HEK293 (cell line): ENCODE measurements at regions not wholly inside any gene's neighbourhood (a gene's known extent, or its start where the extent isn't known, plus 50 kb on each side); places are given as distances from the start of the nearest gene placed in this dataset.
"Not testable (repeated sequence)": the region's sequence is repeated elsewhere in the genome, so short reads cannot be mapped to it uniquely, and the experiment has no call there.

Experiments
- CTCF ChIA-PET: fragments of 350-600 bp; formaldehyde crosslinking; extraction: SDS; loops from one replicate; lab custom pipeline; 2021; ENCODE audit warnings: antibody characterized with exemption; lab: Yijun Ruan, JAX
- POLR2A ChIA-PET: fragments of 300-600 bp; formaldehyde crosslinking; extraction: SDS; loops from one replicate; lab custom pipeline; 2020; ENCODE audit warnings: antibody characterized with exemption, inconsistent platforms; lab: Yijun Ruan, JAX
- H3K27ac ChIP-seq: fragments of 200-500 bp; sonication (Bioruptor generic); 2 replicates; pipeline ENCODE4 v1.5.1; 2014; ENCODE audit warnings: low read depth, low read length, control low read depth, inconsistent platforms; ENCODE audit errors: extremely low read depth
- H3K36me3 ChIP-seq, 2 experiments: fragments of 200-500 bp in 1 of 2; sonication (Bioruptor generic) in 1 of 2; 1 replicate in 1 of 2; 2 replicates in 1 of 2; pipeline ENCODE4 v1.5.1; 2014 to 2017; ENCODE audit warnings: inconsistent platforms in 2 of 2, low read length in 2 of 2; ENCODE audit not compliant: control insufficient read depth in 2 of 2, insufficient read depth in 1 of 2
- H3K4me1 ChIP-seq: fragments of 200-500 bp; sonication (Bioruptor generic); 2 replicates; pipeline ENCODE4 v1.5.1; 2014; ENCODE audit warnings: mild to moderate bottlenecking, low read length, inconsistent platforms; ENCODE audit not compliant: control insufficient read depth, insufficient read depth
- H3K4me3 ChIP-seq: 2 replicates; pipeline ENCODE4 v1.5.1; 2011; ENCODE audit warnings: low read depth, mild to moderate bottlenecking, control low read depth, low read length, moderate library complexity
- H3K9me3 ChIP-seq: fragments of 200-500 bp; sonication (Bioruptor generic); 2 replicates; pipeline ENCODE4 v1.5.1; 2014; ENCODE audit warnings: low read depth, low read length, inconsistent platforms; ENCODE audit not compliant: control insufficient read depth, insufficient read depth
- GLIS2 ChIP-seq: fragments of 450-650 bp; formaldehyde crosslinking; IDR thresholded peaks from 2 replicates; pipeline ENCODE4 v1.5.1; 2016; ENCODE audit warnings: missing biosample characterization, missing genetic modification characterization
- SP3 ChIP-seq: fragments of 450-650 bp; formaldehyde crosslinking; IDR thresholded peaks from 2 replicates; pipeline ENCODE4 v1.5.1; 2016; ENCODE audit warnings: missing biosample characterization, missing genetic modification characterization
- ZBTB48 ChIP-seq: fragments of 450-650 bp; formaldehyde crosslinking; IDR thresholded peaks from 2 replicates; pipeline ENCODE4 v1.5.1; 2016; ENCODE audit warnings: missing biosample characterization, missing genetic modification characterization
- ZNF146 ChIP-seq: fragments of 450-650 bp; formaldehyde crosslinking; IDR thresholded peaks from 2 replicates; pipeline ENCODE4 v1.5.1; 2016; ENCODE audit warnings: missing biosample characterization, missing genetic modification characterization
- ZNF2 ChIP-seq: fragments of 450-650 bp; formaldehyde crosslinking; IDR thresholded peaks from 2 replicates; pipeline ENCODE4 v1.5.1; 2016; ENCODE audit warnings: missing biosample characterization, missing genetic modification characterization
- ZNF23 ChIP-seq: fragments of 450-650 bp; formaldehyde crosslinking; IDR thresholded peaks from 2 replicates; pipeline ENCODE4 v1.5.1; 2016; ENCODE audit warnings: missing biosample characterization, missing genetic modification characterization, borderline replicate concordance
- ZNF311 ChIP-seq: fragments of 450-650 bp; formaldehyde crosslinking; IDR thresholded peaks from 2 replicates; pipeline ENCODE4 v1.5.1; 2017; ENCODE audit warnings: missing biosample characterization, missing genetic modification characterization, borderline replicate concordance
- ZNF341 ChIP-seq: fragments of 450-650 bp; formaldehyde crosslinking; IDR thresholded peaks from 2 replicates; pipeline ENCODE4; 2016; ENCODE audit warnings: low read depth, missing biosample characterization, missing genetic modification characterization
- ZNF518A ChIP-seq: fragments of 450-650 bp; formaldehyde crosslinking; conservative IDR thresholded peaks from 2 replicates; pipeline ENCODE4 v1.5.1; 2016; ENCODE audit warnings: low read depth, missing biosample characterization, missing genetic modification characterization
- ZNF555 ChIP-seq: fragments of 450-650 bp; formaldehyde crosslinking; conservative IDR thresholded peaks from 2 replicates; pipeline ENCODE4 v1.5.1; 2017; ENCODE audit warnings: missing biosample characterization, mild to moderate bottlenecking, missing genetic modification characterization, inconsistent platforms
- ZNF571 ChIP-seq: fragments of 450-650 bp; formaldehyde crosslinking; IDR thresholded peaks from 2 replicates; pipeline ENCODE4 v1.5.0; 2017; ENCODE audit warnings: missing biosample characterization, missing genetic modification characterization
- ZNF596 ChIP-seq: fragments of 450-650 bp; IDR thresholded peaks from 2 replicates; pipeline ENCODE4 v1.5.0; 2018; ENCODE audit warnings: missing biosample characterization, mild to moderate bottlenecking, missing genetic modification characterization, moderate library complexity
- ZNF623 ChIP-seq: fragments of 450-650 bp; formaldehyde crosslinking; IDR thresholded peaks from 2 replicates; pipeline ENCODE4 v1.5.1; 2016; ENCODE audit warnings: missing biosample characterization, missing genetic modification characterization
- ZNF785 ChIP-seq: fragments of 450-650 bp; formaldehyde crosslinking; IDR thresholded peaks from 2 replicates; pipeline ENCODE4 v1.5.1; 2016; ENCODE audit warnings: missing biosample characterization, missing genetic modification characterization
- TF ChIP-seq, protein P1 (sequence below): fragments of 450-650 bp; formaldehyde crosslinking; IDR thresholded peaks from 2 replicates; pipeline ENCODE4 v1.5.1; 2016; ENCODE audit warnings: missing biosample characterization, missing genetic modification characterization
- TF ChIP-seq, protein P2 (sequence below): fragments of 450-650 bp; formaldehyde crosslinking; IDR thresholded peaks from 2 replicates; pipeline ENCODE4 v1.5.1; 2016; ENCODE audit warnings: missing biosample characterization, missing genetic modification characterization
- TF ChIP-seq, protein P3 (sequence below): fragments of 450-650 bp; formaldehyde crosslinking; IDR thresholded peaks from 2 replicates; pipeline ENCODE4 v1.5.1; 2016; ENCODE audit warnings: missing biosample characterization, missing genetic modification characterization

GRCh38 chr1:70727886-70728489, 316.9 kb downstream of the CTH start:
- TF ChIP-seq ZNF571 (tag by site-specific recombination) (no peak), ZNF785 (tag by site-specific recombination) (no peak), ZNF341 (tag by site-specific recombination) (no peak), ZNF518A (no peak), ZNF623 (tag by site-specific recombination) (no peak), SP3 (tag by site-specific recombination) (no peak), ZNF23 (no peak), ZNF596 (tag by site-specific recombination) (no peak), ZNF555 (tag by site-specific recombination) (no peak), ZNF311 (tag by site-specific recombination) (no peak), ZBTB48 (tag by site-specific recombination) (no peak), GLIS2 (tag by site-specific recombination) (no peak), ZNF2 (tag by site-specific recombination) (no peak)
- TF ChIP-seq, protein P1, sequence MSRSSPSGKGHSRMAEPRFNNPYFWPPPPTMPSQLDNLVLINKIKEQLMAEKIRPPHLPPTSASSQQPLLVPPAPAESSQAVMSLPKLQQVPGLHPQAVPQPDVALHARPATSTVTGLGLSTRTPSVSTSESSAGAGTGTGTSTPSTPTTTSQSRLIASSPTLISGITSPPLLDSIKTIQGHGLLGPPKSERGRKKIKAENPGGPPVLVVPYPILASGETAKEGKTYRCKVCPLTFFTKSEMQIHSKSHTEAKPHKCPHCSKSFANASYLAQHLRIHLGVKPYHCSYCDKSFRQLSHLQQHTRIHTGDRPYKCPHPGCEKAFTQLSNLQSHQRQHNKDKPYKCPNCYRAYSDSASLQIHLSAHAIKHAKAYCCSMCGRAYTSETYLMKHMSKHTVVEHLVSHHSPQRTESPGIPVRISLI (tag by site-specific recombination) = no peak
- TF ChIP-seq, protein P2, sequence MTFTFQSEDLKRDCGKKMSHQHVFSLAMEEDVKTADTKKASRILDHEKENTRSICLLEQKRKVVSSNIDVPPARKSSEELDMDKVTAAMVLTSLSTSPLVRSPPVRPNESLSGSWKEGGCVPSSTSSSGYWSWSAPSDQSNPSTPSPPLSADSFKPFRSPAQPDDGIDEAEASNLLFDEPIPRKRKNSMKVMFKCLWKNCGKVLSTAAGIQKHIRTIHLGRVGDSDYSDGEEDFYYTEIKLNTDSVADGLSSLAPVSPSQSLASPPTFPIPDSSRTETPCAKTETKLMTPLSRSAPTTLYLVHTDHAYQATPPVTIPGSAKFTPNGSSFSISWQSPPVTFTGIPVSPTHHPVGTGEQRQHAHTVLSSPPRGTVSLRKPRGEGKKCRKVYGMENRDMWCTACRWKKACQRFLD = no peak
- TF ChIP-seq, protein P3, sequence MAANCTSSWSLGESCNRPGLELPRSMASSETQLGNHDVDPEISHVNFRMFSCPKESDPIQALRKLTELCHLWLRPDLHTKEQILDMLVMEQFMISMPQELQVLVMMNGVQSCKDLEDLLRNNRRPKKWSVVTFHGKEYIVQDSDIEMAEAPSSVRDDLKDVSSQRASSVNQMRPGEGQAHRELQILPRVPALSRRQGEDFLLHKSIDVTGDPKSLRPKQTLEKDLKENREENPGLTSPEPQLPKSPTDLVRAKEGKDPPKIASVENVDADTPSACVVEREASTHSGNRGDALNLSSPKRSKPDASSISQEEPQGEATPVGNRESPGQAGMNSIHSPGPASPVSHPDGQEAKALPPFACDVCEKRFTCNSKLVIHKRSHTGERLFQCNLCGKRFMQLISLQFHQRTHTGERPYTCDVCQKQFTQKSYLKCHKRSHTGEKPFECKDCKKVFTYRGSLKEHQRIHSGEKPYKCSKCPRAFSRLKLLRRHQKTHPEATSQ (tag by site-specific recombination) = no peak
- TF ChIP-seq, all 188 proteins: peak for 0
- CTCF ChIA-PET = no interaction called here
- Histone ChIP-seq H3K4me3 (no peak overlapping the region), H3K9me3 (no peaks in the 10 kb centered on the region), H3K36me3 (no peaks in the 10 kb centered on the region), H3K27ac (no peak overlapping the region), H3K4me1 (no peaks in the 10 kb centered on the region)
- POLR2A ChIA-PET = no interaction called here

DNA sequence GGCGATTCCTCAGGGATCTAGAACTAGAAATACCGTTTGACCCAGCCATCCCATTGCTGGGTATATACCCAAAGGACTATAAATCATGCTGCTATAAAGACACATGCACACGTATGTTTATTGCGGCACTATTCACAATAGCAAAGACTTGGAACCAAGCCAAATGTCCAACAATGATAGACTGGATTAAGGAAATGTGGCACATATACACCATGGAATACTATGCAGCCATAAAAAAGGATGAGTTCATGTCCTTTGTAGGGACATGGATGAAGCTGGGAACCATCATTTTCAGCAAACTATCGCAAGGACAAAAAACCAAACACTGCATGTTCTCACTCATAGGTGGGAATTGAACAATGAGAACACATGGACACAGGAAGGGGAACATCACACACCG, 311.1 kb downstream of the PTGER3 start:
- POLR2A ChIA-PET = not testable (repeated sequence)

More for the DNA sequence above, 311.1 kb downstream of the PTGER3 start:
- peak; percentile 50; the same call in 1 of the 2 replicates for TF ChIP-seq ZNF146 (tag by site-specific recombination)
- TF ChIP-seq, all 188 proteins: peak for 1; not testable (repeated sequence) for 187
- CTCF ChIA-PET, H3K27ac ChIP-seq, H3K9me3 ChIP-seq, H3K4me3 ChIP-seq, H3K4me1 ChIP-seq, H3K36me3 ChIP-seq: not testable (repeated sequence)
